HG03565 (cell line): ENCODE measurements at regions not wholly inside any gene's neighbourhood (a gene's known extent, or its start where the extent isn't known, plus 50 kb on each side); places are given as distances from the start of the nearest gene placed in this dataset.

Experiments
- ATAC-seq: cut with Tn5 transposase; IDR thresholded peaks from one replicate; pipeline ENCODE4 v1.9.1; 2021; ENCODE audit warnings: mild to moderate bottlenecking, moderate library complexity; ENCODE audit not compliant: unreplicated experiment

GRCh38 chr20:11429889-11430519 is 487.7 kb upstream of the BTBD3 start:
- no peak for ATAC-seq

GRCh38 chr20:11430652-11431051 is 487.0 kb upstream of the BTBD3 start:
- no peak for ATAC-seq

DNA sequence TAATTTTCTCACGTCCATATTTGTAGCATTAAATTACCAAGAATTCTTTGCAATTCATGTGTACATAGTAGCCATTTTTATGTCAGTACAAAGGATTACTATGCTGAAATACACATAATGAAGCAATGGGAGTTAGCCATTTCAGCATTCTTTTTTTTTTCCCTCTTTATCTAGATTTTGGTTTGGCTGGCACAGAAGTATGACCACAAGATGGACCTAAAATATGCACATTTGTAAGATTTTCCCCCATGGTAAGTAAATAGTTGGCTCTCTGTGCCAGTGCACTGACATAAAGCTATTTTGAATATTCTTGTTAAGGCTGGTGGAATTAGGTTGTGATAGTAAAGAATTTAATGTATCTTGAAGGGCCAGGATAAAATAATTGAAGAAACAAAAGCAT is 486.1 kb upstream of the BTBD3 start:
- no peak for ATAC-seq

DNA sequence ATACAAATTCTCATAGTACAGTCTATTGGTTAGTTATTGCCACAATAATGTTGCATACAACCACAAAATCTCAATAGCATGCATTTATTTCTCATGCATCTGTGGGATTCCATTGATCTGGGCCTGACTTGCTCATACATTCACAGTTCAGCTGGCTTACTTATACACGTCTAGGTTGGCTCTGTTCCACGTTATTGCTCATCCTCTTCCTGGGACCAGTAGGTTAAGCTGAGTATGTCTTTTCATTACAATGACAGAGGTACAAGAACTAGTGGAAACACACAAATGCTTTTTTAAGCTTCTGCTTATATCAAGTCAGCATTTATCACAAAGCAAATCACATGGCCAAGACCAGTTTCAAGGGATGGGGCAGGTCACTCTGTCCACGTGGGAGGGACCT is 485.3 kb upstream of the BTBD3 start:
- no peak for ATAC-seq

- ATAC-seq: no peak
Measured at GRCh38 chr20:11436113-11436905, 481.4 kb upstream of the BTBD3 start.

- no peak for ATAC-seq
Measured at GRCh38 chr20:11437090-11437489, 480.6 kb upstream of the BTBD3 start.

- no peak for ATAC-seq
Measured at GRCh38 chr20:11437611-11438380, 479.9 kb upstream of the BTBD3 start.

GRCh38 chr20:11438412-11438811 is 479.3 kb upstream of the BTBD3 start:
- ATAC-seq: no peak

DNA sequence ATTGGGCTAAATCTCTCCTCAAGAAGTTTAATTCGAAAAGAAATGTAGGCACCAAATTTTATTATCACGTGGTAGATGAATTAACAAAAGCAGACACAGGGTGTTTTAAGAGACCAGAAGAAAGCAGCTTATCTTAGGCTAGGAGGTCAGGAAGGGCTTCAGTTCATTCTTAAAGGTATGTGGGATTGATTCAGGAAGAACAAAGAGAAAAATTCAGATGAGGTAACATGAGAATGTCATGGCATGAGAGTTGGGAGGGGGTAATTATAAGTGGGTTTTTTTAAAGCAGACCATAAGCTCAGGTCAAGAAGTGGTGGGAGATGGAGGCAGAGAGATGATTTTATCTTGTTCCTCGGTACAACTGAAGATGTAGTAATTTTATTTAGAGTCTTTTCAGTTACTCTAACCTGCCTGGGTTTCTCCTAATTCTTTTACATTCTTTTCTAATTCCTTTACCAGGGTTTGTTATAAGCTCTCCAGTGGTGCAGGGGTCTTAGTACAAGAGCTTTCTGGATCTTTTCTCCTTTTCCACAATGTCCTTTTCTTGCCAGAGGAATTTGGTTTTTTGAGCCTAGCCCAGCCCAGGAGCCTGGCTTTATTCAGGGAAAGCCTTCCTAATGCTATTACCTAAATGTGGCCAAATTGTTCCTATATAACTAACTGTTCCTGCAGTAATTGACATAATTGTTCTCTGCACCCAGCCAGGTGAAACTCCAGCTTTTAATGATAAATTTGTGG is 474.1 kb upstream of the BTBD3 start:
- ATAC-seq: no peak

- no peak for ATAC-seq
Measured at GRCh38 chr20:11445161-11445560, 472.5 kb upstream of the BTBD3 start.

DNA sequence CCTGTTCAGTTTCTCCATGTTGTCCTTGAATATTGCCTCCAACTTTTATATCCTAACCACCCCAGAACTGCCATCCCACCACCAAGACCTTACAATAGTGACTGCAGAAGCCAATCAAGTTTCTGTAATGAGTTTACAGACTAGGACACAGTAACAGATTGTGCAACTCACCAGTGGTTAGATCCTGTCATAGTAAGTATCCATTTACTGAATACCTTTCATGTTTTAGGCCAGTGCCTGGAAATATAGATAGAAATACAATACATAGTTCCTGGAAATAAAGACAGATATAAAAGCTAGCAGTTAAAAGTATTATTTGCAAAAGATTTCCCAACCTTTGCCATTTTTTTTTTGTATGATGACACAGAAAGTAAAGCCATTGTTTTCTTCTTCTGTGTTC is 471.8 kb upstream of the BTBD3 start:
- ATAC-seq: no peak

DNA sequence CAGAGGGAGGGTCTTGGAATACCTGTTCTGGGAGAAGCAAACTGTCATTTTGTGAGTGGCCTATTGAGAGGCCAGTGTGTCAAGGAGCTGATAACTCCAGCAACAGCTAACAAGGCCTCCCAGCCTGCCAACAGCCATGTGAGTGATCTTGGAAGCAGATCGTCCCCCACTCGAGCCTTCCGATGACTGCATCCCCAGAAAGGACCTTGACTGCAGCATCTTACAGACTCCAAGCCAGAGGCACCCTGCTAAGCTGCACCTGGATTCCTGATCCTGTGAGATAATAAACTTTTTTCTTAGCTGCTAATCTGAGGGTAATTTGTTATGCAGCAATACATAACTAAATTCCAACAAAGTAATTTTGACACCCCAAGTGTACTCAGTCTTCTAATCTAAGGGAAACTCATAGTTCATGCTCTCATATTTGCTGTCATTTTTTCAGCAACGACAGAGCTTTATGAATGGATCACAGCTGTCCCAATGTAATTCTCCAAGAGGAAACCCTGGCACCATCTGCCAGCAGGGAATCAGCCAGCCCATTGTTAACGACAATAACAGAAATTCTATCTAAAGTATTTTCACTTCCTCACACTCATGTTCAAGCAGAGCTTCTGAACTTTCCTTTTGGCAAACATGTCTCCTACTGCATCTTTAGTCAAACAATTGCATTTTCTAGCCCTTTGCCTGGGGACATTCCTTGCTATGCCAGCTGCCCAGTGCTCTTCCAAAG is 470.2 kb upstream of the BTBD3 start:
- no peak for ATAC-seq

DNA sequence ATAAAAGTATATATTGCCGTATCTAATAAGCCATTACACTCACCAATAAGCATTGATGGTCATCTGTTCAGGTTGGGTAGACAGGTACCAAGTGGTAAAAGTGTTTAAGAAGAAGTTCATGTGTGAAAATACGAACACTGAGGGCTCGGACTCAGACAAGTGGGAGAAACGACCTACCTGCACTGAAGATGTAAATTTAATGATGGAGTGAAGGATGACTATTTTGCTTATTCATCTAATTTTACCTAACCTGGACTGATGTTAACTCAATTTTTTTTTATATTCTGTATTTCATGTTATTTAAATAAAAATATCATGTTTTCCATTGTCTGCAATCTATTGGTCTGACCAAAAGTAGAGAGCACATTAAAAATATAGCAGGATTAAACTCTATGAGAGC is 469.1 kb upstream of the BTBD3 start:
- ATAC-seq: no peak

DNA sequence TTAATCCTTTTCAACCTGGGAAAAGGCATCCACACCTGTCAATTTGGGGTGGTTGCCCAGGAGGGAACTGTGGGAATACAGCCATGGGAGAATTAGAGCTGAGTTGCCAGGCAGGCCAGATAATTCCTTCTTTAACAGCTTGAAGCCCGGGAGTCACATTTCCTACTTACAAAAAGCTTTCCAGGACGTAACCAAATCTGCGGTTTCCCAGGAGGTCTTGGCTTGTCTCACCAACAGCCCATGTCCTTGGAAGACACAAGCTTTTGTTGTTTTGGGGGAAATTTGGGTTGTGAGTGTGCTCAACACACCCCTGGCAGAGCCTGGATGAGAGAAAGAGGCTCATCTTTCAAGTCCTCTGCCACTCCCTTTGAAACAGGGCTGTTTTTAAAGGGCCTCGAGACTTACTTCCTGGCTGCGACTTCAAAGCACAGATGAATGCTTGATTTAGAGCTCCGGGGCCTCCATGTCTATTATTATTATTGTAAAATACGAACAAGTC is 465.9 kb upstream of the BTBD3 start:
- no peak for ATAC-seq

GRCh38 chr20:11452326-11452725 is 465.4 kb upstream of the BTBD3 start:
- ATAC-seq: no peak

- ATAC-seq: no peak
Measured at GRCh38 chr20:11453430-11453829, 464.3 kb upstream of the BTBD3 start.

DNA sequence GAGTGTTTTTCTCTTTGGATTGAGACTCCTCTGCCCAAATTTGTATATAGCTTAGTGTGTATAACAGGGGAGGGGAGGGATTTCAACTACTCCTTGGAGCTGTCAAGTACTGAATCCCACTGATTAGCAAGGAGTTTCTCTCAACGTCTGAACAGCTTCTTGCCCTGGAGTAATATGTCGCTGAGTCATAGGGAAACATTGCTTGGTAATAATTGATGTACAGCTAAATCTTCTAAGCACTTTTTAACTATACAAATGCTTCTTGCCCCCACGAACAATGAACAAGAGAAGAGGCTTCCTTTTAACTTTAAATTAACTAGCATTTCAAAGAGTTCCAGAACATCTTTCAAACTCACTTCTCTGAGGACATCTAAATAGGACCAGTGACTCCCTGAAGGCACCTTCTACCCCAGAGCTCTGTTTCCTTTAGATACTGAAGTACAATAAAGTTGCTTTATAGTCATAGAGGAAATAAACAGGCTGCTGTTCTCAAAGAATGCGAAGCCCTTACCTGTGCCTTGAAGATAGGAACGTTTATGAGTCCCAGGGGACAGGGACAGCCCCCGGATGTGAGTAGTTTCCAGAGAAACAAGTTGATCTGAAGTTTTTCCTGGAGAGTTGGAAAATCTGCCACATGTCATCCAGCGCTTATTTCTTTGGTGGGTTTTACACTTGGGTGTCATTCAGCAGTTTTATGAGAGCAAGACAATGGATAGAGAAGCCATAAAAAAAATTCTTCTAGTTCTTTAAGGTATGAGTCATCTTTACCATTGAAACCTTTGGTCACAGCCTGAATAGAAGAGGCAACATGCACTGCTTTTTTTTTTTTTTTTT is 462.5 kb upstream of the BTBD3 start:
- no peak for ATAC-seq

- ATAC-seq: no peak
Measured at GRCh38 chr20:11457488-11457887, 460.2 kb upstream of the BTBD3 start.

- ATAC-seq: no peak
Measured at GRCh38 chr20:11459090-11459890, 458.4 kb upstream of the BTBD3 start.
